IMR-90 (cell line): ENCODE measurements at regions not wholly inside any gene's neighbourhood (a gene's known extent, or its start where the extent isn't known, plus 50 kb on each side); places are given as distances from the start of the nearest gene placed in this dataset.

ENCODE experiments used
- ATAC-seq: fragments of 200-7000 bp; cut with Tn5 transposase; 2 replicates; pipeline ENCODE4 v1.9.1; 2020; ENCODE audit warnings: low read depth, mild to moderate bottlenecking, moderate library complexity
- BruUV-seq: library from RNA; stranded (reverse); fragments of 400-500 nt; replicated peaks from 2 replicates; lab custom pipeline; 2021; lab: Mats Ljungman, UMichigan
- CTCF ChIA-PET: fragments of 300-600 bp; formaldehyde crosslinking; extraction: SDS; loops from one replicate; lab custom pipeline; 2021; ENCODE audit warnings: antibody characterized with exemption; lab: Yijun Ruan, JAX
- POLR2A ChIA-PET: fragments of 300-600 bp; sonication (Branson Sonifier 250); formaldehyde crosslinking; loops from one replicate; lab custom pipeline; 2022; ENCODE audit warnings: antibody characterized with exemption; ENCODE audit not compliant: unreplicated experiment; lab: Charles Lee
- DNase-seq: peaks from one replicate; pipeline ENCODE4 v3.0.0; 2013
- H2AFZ ChIP-seq: replicated peaks from 2 replicates; pipeline ENCODE3; 2013; ENCODE audit warnings: low read length, mild to moderate bottlenecking; ENCODE audit not compliant: poor library complexity
- H2AK5ac ChIP-seq: 2 replicates; pipeline ENCODE4 v1.6.1; 2013; ENCODE audit warnings: low read depth, low read length, inconsistent platforms
- H2AK9ac ChIP-seq: replicated peaks from 2 replicates; pipeline ENCODE3; 2013; ENCODE audit warnings: mild to moderate bottlenecking, low read depth, low read length, moderate library complexity; ENCODE audit not compliant: poor library complexity
- H2BK120ac ChIP-seq: 2 replicates; pipeline ENCODE4 v1.6.1; 2013; ENCODE audit warnings: low read depth, low read length, inconsistent platforms
- H2BK15ac ChIP-seq: 3 replicates; pipeline ENCODE4 v1.6.1; 2013; ENCODE audit warnings: low read depth, low read length, inconsistent platforms
- H2BK20ac ChIP-seq: 2 replicates; pipeline ENCODE4 v1.6.1; 2013; ENCODE audit warnings: low read depth, mild to moderate bottlenecking, inconsistent platforms, low read length, moderate library complexity
- H2BK5ac ChIP-seq: 2 replicates; pipeline ENCODE4 v1.6.1; 2013; ENCODE audit warnings: mild to moderate bottlenecking, low read depth, low read length, inconsistent platforms; ENCODE audit not compliant: poor library complexity, severe bottlenecking
- H3K14ac ChIP-seq: replicated peaks from 2 replicates; pipeline ENCODE4 v1.6.1; 2013; ENCODE audit warnings: low read depth, low read length, inconsistent platforms
- H3K18ac ChIP-seq: 2 replicates; pipeline ENCODE4 v1.6.1; 2013; ENCODE audit warnings: low read depth, low read length, control low read depth
- H3K23ac ChIP-seq: 2 replicates; pipeline ENCODE4 v1.6.1; 2013; ENCODE audit warnings: low read depth, low read length, inconsistent platforms
- H3K27ac ChIP-seq: 2 replicates; pipeline ENCODE4 v1.5.1; 2013; ENCODE audit warnings: mild to moderate bottlenecking, control low read depth, low read length; ENCODE audit not compliant: insufficient read depth
- H3K27me3 ChIP-seq: 2 replicates; pipeline ENCODE4 v1.6.1; 2013; ENCODE audit warnings: low read length; ENCODE audit not compliant: control insufficient read depth, insufficient read depth
- H3K36me3 ChIP-seq: 2 replicates; pipeline ENCODE4 v1.6.1; 2013; ENCODE audit warnings: low read length, mixed read lengths; ENCODE audit not compliant: control insufficient read depth, insufficient read depth
- H3K4ac ChIP-seq: 2 replicates; pipeline ENCODE4 v1.6.1; 2013; ENCODE audit warnings: low read depth, low read length, inconsistent platforms
- H3K4me1 ChIP-seq: 2 replicates; pipeline ENCODE4 v1.6.1; 2013; ENCODE audit warnings: low read length, mixed read lengths; ENCODE audit not compliant: control insufficient read depth, insufficient read depth
- H3K4me2 ChIP-seq: 2 replicates; pipeline ENCODE4 v1.6.1; 2013; ENCODE audit warnings: low read depth, mild to moderate bottlenecking, control low read depth, low read length, moderate library complexity
- H3K4me3 ChIP-seq: 2 replicates; pipeline ENCODE4 v1.5.1; 2013; ENCODE audit warnings: low read depth, mild to moderate bottlenecking, control low read depth, low read length, moderate library complexity; ENCODE audit not compliant: insufficient read depth
- H3K56ac ChIP-seq: 2 replicates; pipeline ENCODE4 v1.6.1; 2013; ENCODE audit warnings: low read length, inconsistent platforms; ENCODE audit not compliant: insufficient read depth; ENCODE audit errors: extremely low read depth
- H3K79me1 ChIP-seq, 2 experiments: 2 replicates each; pipeline ENCODE4 v1.6.1; 2013; ENCODE audit warnings: low read length in 2 of 2, inconsistent platforms in 1 of 2, low read depth in 1 of 2
- H3K9ac ChIP-seq: 2 replicates; pipeline ENCODE4 v1.6.1; 2013; ENCODE audit warnings: low read depth, low read length, control low read depth
- H3K9me1 ChIP-seq: 2 replicates; pipeline ENCODE4 v1.6.1; 2013; ENCODE audit warnings: low read length, inconsistent platforms; ENCODE audit not compliant: insufficient read depth
- H3K9me3 ChIP-seq: 2 replicates; pipeline ENCODE4 v1.6.1; 2013; ENCODE audit warnings: low read length; ENCODE audit not compliant: control insufficient read depth, insufficient read depth
- H4K20me1 ChIP-seq: 2 replicates; pipeline ENCODE4 v1.6.1; 2013; ENCODE audit warnings: low read length, inconsistent platforms; ENCODE audit not compliant: insufficient read depth
- H4K5ac ChIP-seq: 2 replicates; pipeline ENCODE4 v1.6.1; 2013; ENCODE audit warnings: mild to moderate bottlenecking, low read depth, low read length, control low read depth
- H4K8ac ChIP-seq, 2 experiments: 2 replicates each; pipeline ENCODE4 v1.6.1; 2013; ENCODE audit warnings: low read depth in 2 of 2, low read length in 2 of 2, control low read depth in 1 of 2, inconsistent platforms in 1 of 2
- H4K91ac ChIP-seq: 2 replicates; pipeline ENCODE4 v1.6.1; 2013; ENCODE audit warnings: low read depth, low read length, inconsistent platforms; ENCODE audit not compliant: insufficient read depth
- BHLHE40 ChIP-seq: fragments of 150-350 bp; IDR thresholded peaks from 2 replicates; pipeline ENCODE4 v1.6.1; 2016; ENCODE audit warnings: mild to moderate bottlenecking, low read depth, low read length
- CEBPB ChIP-seq: IDR thresholded peaks from 2 replicates; pipeline ENCODE4 v1.6.1; 2012; ENCODE audit warnings: low read depth, low read length, improper control_type of control experiment
- CHD1 ChIP-seq: IDR thresholded peaks from 2 replicates; pipeline ENCODE4 v1.6.1; 2012; ENCODE audit warnings: low read depth, low read length, improper control_type of control experiment
- CTCF ChIP-seq: conservative IDR thresholded peaks from 2 replicates; pipeline ENCODE4 v1.5.1; 2012; ENCODE audit warnings: mild to moderate bottlenecking, low read depth, low read length, improper control_type of control experiment
- ELK1 ChIP-seq: fragments of 150-350 bp; IDR thresholded peaks from 2 replicates; pipeline ENCODE4 v1.6.1; 2016; ENCODE audit warnings: low read depth, mild to moderate bottlenecking, low read length, moderate library complexity, borderline replicate concordance
- FOS ChIP-seq: fragments of 150-350 bp; IDR thresholded peaks from 2 replicates; pipeline ENCODE4 v1.6.1; 2016; ENCODE audit warnings: low read depth, low read length
- MAFK ChIP-seq: IDR thresholded peaks from 2 replicates; pipeline ENCODE4 v1.6.1; 2012; ENCODE audit warnings: low read depth, low read length, improper control_type of control experiment
- MAZ ChIP-seq: IDR thresholded peaks from 2 replicates; pipeline ENCODE4 v1.6.1; 2012; ENCODE audit warnings: low read depth, mild to moderate bottlenecking, low read length, improper control_type of control experiment, moderate library complexity, borderline replicate concordance
- MXI1 ChIP-seq: IDR thresholded peaks from 2 replicates; pipeline ENCODE4 v1.6.1; 2012; ENCODE audit warnings: low read depth, mild to moderate bottlenecking, low read length, moderate library complexity, borderline replicate concordance
- NFE2L2 ChIP-seq: fragments of 150-350 bp; IDR thresholded peaks from 2 replicates; pipeline ENCODE4 v1.6.1; 2016; ENCODE audit warnings: low read depth, mild to moderate bottlenecking, low read length
- POLR2A ChIP-seq: IDR thresholded peaks from 2 replicates; pipeline ENCODE4 v1.6.1; 2012; ENCODE audit warnings: mild to moderate bottlenecking, low read depth, low read length
- RAD21 ChIP-seq: IDR thresholded peaks from 2 replicates; pipeline ENCODE4 v1.6.1; 2012; ENCODE audit warnings: low read length, improper control_type of control experiment
- RCOR1 ChIP-seq: IDR thresholded peaks from 2 replicates; pipeline ENCODE4 v1.6.1; 2012; ENCODE audit warnings: mild to moderate bottlenecking, low read length, improper control_type of control experiment; ENCODE audit not compliant: insufficient replicate concordance
- RFX5 ChIP-seq: IDR thresholded peaks from 2 replicates; pipeline ENCODE4 v1.8.0; 2012; ENCODE audit warnings: low read depth, mild to moderate bottlenecking, low read length, moderate library complexity
- SMC3 ChIP-seq: fragments of 150-350 bp; IDR thresholded peaks from 2 replicates; pipeline ENCODE4 v1.6.1; 2016; ENCODE audit warnings: low read depth, mild to moderate bottlenecking, antibody characterized with exemption, low read length, moderate library complexity
- USF2 ChIP-seq: fragments of 150-350 bp; IDR thresholded peaks from 2 replicates; pipeline ENCODE4 v1.6.1; 2017; ENCODE audit warnings: mild to moderate bottlenecking, antibody characterized with exemption, low read length, low read depth
- dilution Hi-C: fragments of 300-500 bp; cut with HindIII; formaldehyde crosslinking; loops from one replicate; pipeline ENCODE4 v1.14.3; 2018; ENCODE audit warnings: low sequenced_read_pairs; ENCODE audit not compliant: unreplicated experiment
- in situ Hi-C: fragments of 300-500 bp; cut with MboI; formaldehyde crosslinking; loops from 3 replicates; pipeline ENCODE4 v1.14.3; 2019; ENCODE audit warnings: low sequenced_read_pairs, inconsistent platforms, mixed read lengths
- intact Hi-C: fragments of 100-400 bp; cut with micrococcal nuclease; formaldehyde crosslinking; loops from 2 replicates; pipeline ENCODE4 v1.10.0; 2022

GRCh38 chr6:56848105-56848504, 106.8 kb upstream of the BEND6 start:
- Histone ChIP-seq H3K9me3 (no peaks in the 10 kb centered on the region), H3K18ac (no peak overlapping the region), H3K9me1 (peaks cover 7% of the 10 kb centered on the region; the same call in 1 of the 2 replicates), H2BK5ac (no peak overlapping the region), H4K5ac (no peak overlapping the region), H2BK15ac (no peak overlapping the region), H3K4ac (no peak overlapping the region), H3K56ac (no peak overlapping the region), H3K27ac (no peak overlapping the region), H3K23ac (no peak overlapping the region), H3K4me2 (no peak overlapping the region), H4K20me1 (peaks cover 23% of the 10 kb centered on the region), H3K79me1 (peaks cover 6 to 66% of the 10 kb centered on the region in 2 experiments; a peak in 2 of 4 replicates), H2AK5ac (no peak overlapping the region), H2BK120ac (no peak overlapping the region), H2AFZ (no peak overlapping the region), H3K4me1 (peaks cover 16% of the 10 kb centered on the region), H2BK20ac (no peak overlapping the region), H4K91ac (no peak overlapping the region), H3K9ac (no peak overlapping the region), H4K8ac (no peak overlapping the region), H3K14ac (no peak overlapping the region), H3K4me3 (no peak overlapping the region), H2AK9ac (no peak overlapping the region), H3K36me3 (no peaks in the 10 kb centered on the region), H3K27me3 (no peaks in the 10 kb centered on the region)
- in situ Hi-C loops, result loop anchor here (10.0 kb wide), 2 partner anchors 153 to 203 kb away; partner anchors contain the start of gene DST
- TF ChIP-seq MAFK (no peak), RFX5 (no peak), FOS (no peak), RCOR1 (no peak), SMC3 (no peak), NFE2L2 (no peak), USF2 (no peak), ELK1 (no peak), POLR2A (no peak), RAD21 (no peak), CEBPB (no peak), MAZ (no peak), CHD1 (no peak), CTCF (no peak), BHLHE40 (no peak), MXI1 (no peak)
- ATAC-seq, result no peak
- POLR2A ChIA-PET, result interaction anchor here (0.7 kb wide), 1 partner anchor 823 kb away, joined by 3 read pairs; no protein-coding TSS in a partner anchor
- intact Hi-C loops, result no loop called here
- DNase-seq, result no peak
- CTCF ChIA-PET, result interaction anchor here (0.5 kb wide), 1 partner anchor 55 kb away, joined by 3 read pairs; no protein-coding TSS in a partner anchor
- dilution Hi-C loops, result no loop called here
- no TSS peak for BruUV-seq
